Tibial nerve (tissue), 4 donors: ENCODE measurements at regions not wholly inside any gene's neighbourhood (a gene's known extent, or its start where the extent isn't known, plus 50 kb on each side); places are given as distances from the start of the nearest gene placed in this dataset.

Source experiments
- DNase-seq, 2 donors: peaks; one replicate each; pipeline ENCODE4 v3.0.0-alpha.2; 2019; ENCODE audit warnings: low spot score in 2 of 2
- H3K27ac ChIP-seq, 4 donors: fragments of 200-600 bp; sonication (generic) in 3 of 4; one replicate each; pipeline ENCODE4 v1.5.1; 2017 to 2019; ENCODE audit warnings: mild to moderate bottlenecking in 1 of 4
- H3K27me3 ChIP-seq, 2 donors: fragments of 200-600 bp; sonication (generic) in 1 of 2; one replicate each; pipeline versions ENCODE4 v1.5.1 to v1.6.0; 2017 to 2019
- H3K36me3 ChIP-seq, 3 donors: fragments of 200-600 bp; sonication (generic); one replicate each; pipeline ENCODE4 v1.5.1; 2018 to 2019
- H3K4me1 ChIP-seq, 4 donors: fragments of 200-600 bp; sonication (generic) in 3 of 4; one replicate each; pipeline ENCODE4 v1.5.1; 2017 to 2019
- H3K4me3 ChIP-seq, 4 donors: fragments of 200-600 bp; sonication (generic) in 3 of 4; one replicate each; pipeline ENCODE4 v1.5.1; 2017 to 2019; ENCODE audit warnings: mild to moderate bottlenecking in 1 of 4, moderate library complexity in 1 of 4
- H3K9me3 ChIP-seq, 4 donors: fragments of 200-600 bp; sonication (generic) in 3 of 4; one replicate each; pipeline ENCODE4 v1.5.1; 2017 to 2019
- CTCF ChIP-seq, 5 experiments: fragments of 200-600 bp in 3 of 5; fragments of 450-650 bp in 2 of 5; sonication (generic) in 3 of 5; IDR thresholded peaks; one replicate each; pipeline ENCODE4 v1.5.1; 2016 to 2019; ENCODE audit warnings: antibody characterized with exemption in 5 of 5, mild to moderate bottlenecking in 3 of 5, moderate library complexity in 2 of 5
- EP300 ChIP-seq, 2 donors: sonication (generic); formaldehyde crosslinking; IDR thresholded peaks; one replicate each; pipeline ENCODE4 v1.6.1; 2017; ENCODE audit warnings: antibody characterized with exemption in 2 of 2, mild to moderate bottlenecking in 1 of 2
- POLR2A ChIP-seq, 2 donors: fragments of 450-650 bp; IDR thresholded peaks; one replicate each; pipeline ENCODE4 v1.6.1; 2017; ENCODE audit warnings: antibody characterized with exemption in 2 of 2, mild to moderate bottlenecking in 2 of 2, moderate library complexity in 2 of 2
- WGBS, 2 donors: methylation state at CpG; one replicate each; pipeline ENCODE4 v1.1.5; 2018; 5-methylcytosine and 5-hydroxymethylcytosine counted together

- Histone ChIP-seq H3K36me3 (no peaks in the 10 kb centered on the region), H3K9me3 (no peaks in the 10 kb centered on the region), H3K4me3 (no peak overlapping the region), H3K4me1 (no peaks in the 10 kb centered on the region), H3K27me3 (peaks cover 0 to 5% of the 10 kb centered on the region in 2 donors), H3K27ac (no peak overlapping the region)
- no peak for DNase-seq
- TF ChIP-seq POLR2A (IDR thresholded peaks at IDR 0.05): no peak
- TF ChIP-seq CTCF (IDR thresholded peaks at IDR 0.05): no peak
- no peak for TF ChIP-seq EP300 (IDR thresholded peaks at IDR 0.05)
- WGBS, 2 donors: 84% methylated on average over 9 to 12 of the region's 13 CpGs
These were observed 120.9 kb upstream of the B3GAT1 start for GRCh38 chr11:134532921-134533421.

GRCh38 chr11:134532131-134532920 lies 120.3 kb upstream of the B3GAT1 start:
- DNase-seq: no peak
- WGBS, 2 donors: 88 to 90% methylated on average over 19 to 21 of the region's 23 CpGs
- no peak for TF ChIP-seq EP300 (IDR thresholded peaks at IDR 0.05)
- no peak for TF ChIP-seq POLR2A (IDR thresholded peaks at IDR 0.05)
- TF ChIP-seq CTCF (IDR thresholded peaks at IDR 0.05): no peak

GRCh38 chr11:134531327-134532130 lies 119.5 kb upstream of the B3GAT1 start:
- TF ChIP-seq CTCF (IDR thresholded peaks at IDR 0.05) (no peak), EP300 (IDR thresholded peaks at IDR 0.05) (no peak), POLR2A (IDR thresholded peaks at IDR 0.05) (no peak)
- no peaks in the 10 kb centered on the region for H3K36me3 ChIP-seq
- no peaks in the 10 kb centered on the region for H3K4me1 ChIP-seq
- H3K27ac ChIP-seq: no peak overlapping the region
- H3K9me3 ChIP-seq: no peaks in the 10 kb centered on the region
- H3K4me3 ChIP-seq: no peak overlapping the region
- 71 to 77% methylated on average over 22 to 23 of the region's 23 CpGs for WGBS, 2 donors
- DNase-seq: no peak
- no peaks in the 10 kb centered on the region for H3K27me3 ChIP-seq

More at GRCh38 chr11:134532131-134532920, 120.3 kb upstream of the B3GAT1 start:
- no peak overlapping the region for H3K4me3 ChIP-seq
- H3K27ac ChIP-seq: no peak overlapping the region
- H3K9me3 ChIP-seq: no peaks in the 10 kb centered on the region
- no peaks in the 10 kb centered on the region for H3K4me1 ChIP-seq
- H3K36me3 ChIP-seq: no peaks in the 10 kb centered on the region
- peaks cover 0 to 2% of the 10 kb centered on the region in 2 donors for H3K27me3 ChIP-seq

GRCh38 chr11:134530636-134531326 lies 118.7 kb upstream of the B3GAT1 start:
- no peak for DNase-seq
- Histone ChIP-seq H3K4me1 (no peaks in the 10 kb centered on the region), H3K27me3 (no peaks in the 10 kb centered on the region), H3K36me3 (no peaks in the 10 kb centered on the region), H3K27ac (no peak overlapping the region), H3K9me3 (no peaks in the 10 kb centered on the region), H3K4me3 (no peak overlapping the region)
- TF ChIP-seq POLR2A (IDR thresholded peaks at IDR 0.05) (no peak), CTCF (IDR thresholded peaks at IDR 0.05) (no peak), EP300 (IDR thresholded peaks at IDR 0.05) (no peak)
- 75 to 81% methylated on average over 13 to 14 of the region's 14 CpGs for WGBS, 2 donors
